Hepatocyte (in vitro differentiated cells): ENCODE measurements at regions not wholly inside any gene's neighbourhood (a gene's known extent, or its start where the extent isn't known, plus 50 kb on each side); places are given as distances from the start of the nearest gene placed in this dataset.

Source experiments
- DNase-seq: peaks from one replicate; pipeline ENCODE4 v3.0.0-alpha.2; 2016; ENCODE audit warnings: low spot score
- H2AFZ ChIP-seq: fragments of 200-600 bp; sonication (generic); 2 replicates; pipeline ENCODE4 v1.6.0; 2016; ENCODE audit warnings: antibody characterized with exemption, mild to moderate bottlenecking
- H3K27ac ChIP-seq: fragments of 200-600 bp; sonication (generic); 2 replicates; pipeline ENCODE4 v1.5.1; 2016; ENCODE audit warnings: mild to moderate bottlenecking
- H3K27me3 ChIP-seq: fragments of 200-600 bp; sonication (generic); 2 replicates; pipeline ENCODE4 v1.6.1; 2016
- H3K36me3 ChIP-seq: fragments of 200-600 bp; sonication (generic); replicated peaks from 2 replicates; pipeline ENCODE4 v1.5.1; 2016; ENCODE audit warnings: low read depth; ENCODE audit not compliant: insufficient read depth
- H3K4me1 ChIP-seq: fragments of 200-600 bp; sonication (generic); 2 replicates; pipeline ENCODE4 v1.5.1; 2016; ENCODE audit warnings: mild to moderate bottlenecking, moderate library complexity; ENCODE audit not compliant: insufficient read depth
- H3K4me2 ChIP-seq: fragments of 200-600 bp; sonication (generic); 2 replicates; pipeline ENCODE4 v1.6.0; 2016
- H3K4me3 ChIP-seq: fragments of 200-600 bp; sonication (generic); 2 replicates; pipeline ENCODE4 v1.5.1; 2016; ENCODE audit warnings: mild to moderate bottlenecking
- H3K79me2 ChIP-seq: fragments of 200-600 bp; sonication (generic); 2 replicates; pipeline ENCODE4 v1.6.0; 2017; ENCODE audit warnings: mild to moderate bottlenecking
- H3K9me2 ChIP-seq: fragments of 200-600 bp; sonication (generic); replicated peaks from 2 replicates; pipeline ENCODE4 v1.6.0; 2017; ENCODE audit warnings: mild to moderate bottlenecking; ENCODE audit not compliant: insufficient read depth
- H3K9me3 ChIP-seq: fragments of 200-600 bp; sonication (generic); 2 replicates; pipeline ENCODE4 v1.5.1; 2016; ENCODE audit warnings: low read depth, mild to moderate bottlenecking
- H4K20me1 ChIP-seq: fragments of 200-600 bp; sonication (generic); 2 replicates; pipeline ENCODE4 v1.6.0; 2016; ENCODE audit warnings: mild to moderate bottlenecking; ENCODE audit not compliant: insufficient read depth, poor library complexity, severe bottlenecking
- CTCF ChIP-seq: fragments of 200-600 bp; sonication (generic); IDR thresholded peaks from 2 replicates; pipeline ENCODE4 v1.5.1; 2016; ENCODE audit warnings: antibody characterized with exemption, mild to moderate bottlenecking; ENCODE audit not compliant: poor library complexity
- EZH2 ChIP-seq: fragments of 200-600 bp; sonication (generic); IDR thresholded peaks from 2 replicates; pipeline ENCODE4 v1.6.1; 2016; ENCODE audit warnings: antibody characterized with exemption, mild to moderate bottlenecking, borderline replicate concordance
- EZH2phosphoT487 ChIP-seq: fragments of 200-600 bp; sonication (generic); IDR thresholded peaks from one replicate; pipeline ENCODE4 v1.6.1; 2018; ENCODE audit warnings: antibody characterized with exemption, mild to moderate bottlenecking, low read depth, moderate library complexity; ENCODE audit not compliant: unreplicated experiment, severe bottlenecking
- WGBS: methylation state at CpG from one replicate; pipeline ENCODE4 v1.1.6; 2016; ENCODE audit warnings: low lambda C conversion rate; ENCODE audit errors: missing lambda C conversion rate; 5-methylcytosine and 5-hydroxymethylcytosine counted together

- no peak overlapping the region for H2AFZ ChIP-seq
- 78% methylated on average over 4 of the region's 4 CpGs for WGBS
- no peaks in the 10 kb centered on the region for H3K79me2 ChIP-seq
- no peak for DNase-seq
- H3K4me1 ChIP-seq, result no peaks in the 10 kb centered on the region
- H3K27ac ChIP-seq, result no peak overlapping the region
- H3K36me3 ChIP-seq, result no peaks in the 10 kb centered on the region
- no peak for TF ChIP-seq EZH2phosphoT487
- TF ChIP-seq EZH2, result no peak
- no peak for TF ChIP-seq CTCF
- no peaks in the 10 kb centered on the region for H3K9me2 ChIP-seq
- no peaks in the 10 kb centered on the region for H4K20me1 ChIP-seq
- H3K9me3 ChIP-seq, result no peaks in the 10 kb centered on the region
- H3K27me3 ChIP-seq, result no peaks in the 10 kb centered on the region
- H3K4me2 ChIP-seq, result no peak overlapping the region
- no peak overlapping the region for H3K4me3 ChIP-seq
These were observed 414.8 kb upstream of the MGAT4C start for GRCh38 chr12:86670986-86671385.

DNA sequence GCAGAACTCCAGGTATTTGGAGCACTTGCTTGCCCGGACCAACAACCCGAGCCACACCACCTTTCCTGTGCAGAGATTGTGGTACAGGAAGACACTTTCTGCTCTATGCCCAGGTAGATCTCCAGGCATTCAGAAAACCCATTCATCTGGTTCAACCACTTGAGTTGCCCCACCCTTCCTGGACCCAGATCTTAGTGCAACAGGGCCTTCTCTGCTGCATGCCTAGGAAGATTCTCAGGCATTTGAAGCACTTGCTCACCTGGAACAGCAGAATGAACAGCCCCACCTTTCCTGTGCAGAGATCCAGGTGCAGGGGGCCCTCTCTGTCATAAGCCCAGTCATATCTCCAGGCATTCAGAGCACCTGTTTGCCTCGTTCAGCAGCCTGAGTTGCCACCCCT lies 412.8 kb upstream of the MGAT4C start:
- Histone ChIP-seq H3K36me3 (no peaks in the 10 kb centered on the region), H3K4me2 (no peak overlapping the region), H3K4me1 (no peaks in the 10 kb centered on the region), H3K4me3 (no peak overlapping the region), H3K27ac (no peak overlapping the region), H3K79me2 (no peaks in the 10 kb centered on the region), H3K9me3 (no peaks in the 10 kb centered on the region), H3K9me2 (no peaks in the 10 kb centered on the region), H2AFZ (no peak overlapping the region), H3K27me3 (no peaks in the 10 kb centered on the region), H4K20me1 (no peaks in the 10 kb centered on the region)
- no peak for DNase-seq
- TF ChIP-seq CTCF (no peak), EZH2 (no peak), EZH2phosphoT487 (no peak)
- WGBS, result 86% methylated on average over 3 of the region's 3 CpGs

DNA sequence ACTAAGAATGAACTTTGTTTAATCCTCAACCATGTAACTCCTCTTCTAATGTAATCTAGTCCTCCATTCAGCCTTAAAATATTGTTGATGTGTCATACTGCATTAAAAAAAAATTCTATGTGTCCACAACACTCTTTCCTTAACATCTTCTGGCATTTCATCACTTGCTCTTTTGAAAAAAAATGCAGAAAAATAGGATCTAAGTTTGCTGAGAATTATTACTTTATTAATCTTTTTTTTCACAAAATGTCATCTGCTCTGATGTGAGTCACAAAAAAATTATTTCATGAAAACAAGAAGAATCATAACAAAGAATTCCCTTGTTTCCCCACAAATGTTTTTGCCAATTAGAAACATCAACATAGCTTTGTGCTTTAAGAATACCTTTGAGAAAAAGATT lies 410.1 kb upstream of the MGAT4C start:
- Histone ChIP-seq H4K20me1 (no peaks in the 10 kb centered on the region), H3K36me3 (no peaks in the 10 kb centered on the region), H3K79me2 (no peaks in the 10 kb centered on the region), H3K4me3 (no peak overlapping the region), H3K4me1 (no peaks in the 10 kb centered on the region), H3K27me3 (no peaks in the 10 kb centered on the region), H3K9me2 (no peaks in the 10 kb centered on the region), H2AFZ (peak overlapping the region; percentile 19), H3K4me2 (no peak overlapping the region), H3K27ac (peak overlapping the region; percentile 14), H3K9me3 (no peaks in the 10 kb centered on the region)
- DNase-seq, result no peak
- TF ChIP-seq EZH2, result no peak
- TF ChIP-seq EZH2phosphoT487, result no peak
- TF ChIP-seq CTCF, result no peak

- no peaks in the 10 kb centered on the region for H4K20me1 ChIP-seq
- no peaks in the 10 kb centered on the region for H3K4me1 ChIP-seq
- no peaks in the 10 kb centered on the region for H3K36me3 ChIP-seq
- no peaks in the 10 kb centered on the region for H3K9me2 ChIP-seq
- H3K4me2 ChIP-seq, result no peak overlapping the region
- H3K4me3 ChIP-seq, result no peak overlapping the region
- H2AFZ ChIP-seq, result no peak overlapping the region
- H3K27ac ChIP-seq, result no peak overlapping the region
- H3K9me3 ChIP-seq, result no peaks in the 10 kb centered on the region
- no peak for DNase-seq
- TF ChIP-seq CTCF (no peak), EZH2phosphoT487 (no peak), EZH2 (no peak)
- no peaks in the 10 kb centered on the region for H3K79me2 ChIP-seq
- no peaks in the 10 kb centered on the region for H3K27me3 ChIP-seq
These were observed 407.5 kb upstream of the MGAT4C start for GRCh38 chr12:86663716-86664115.
